GM19397 (cell line): ENCODE measurements at regions not wholly inside any gene's neighbourhood (a gene's known extent, or its start where the extent isn't known, plus 50 kb on each side); places are given as distances from the start of the nearest gene placed in this dataset.
"Not testable (repeated sequence)": the region's sequence is repeated elsewhere in the genome, so short reads cannot be mapped to it uniquely, and the experiment has no call there.

Experiments
- ATAC-seq: cut with Tn5 transposase; IDR thresholded peaks from one replicate; pipeline ENCODE4 v1.9.1; 2021; ENCODE audit warnings: mild to moderate bottlenecking, moderate library complexity; ENCODE audit not compliant: unreplicated experiment

DNA sequence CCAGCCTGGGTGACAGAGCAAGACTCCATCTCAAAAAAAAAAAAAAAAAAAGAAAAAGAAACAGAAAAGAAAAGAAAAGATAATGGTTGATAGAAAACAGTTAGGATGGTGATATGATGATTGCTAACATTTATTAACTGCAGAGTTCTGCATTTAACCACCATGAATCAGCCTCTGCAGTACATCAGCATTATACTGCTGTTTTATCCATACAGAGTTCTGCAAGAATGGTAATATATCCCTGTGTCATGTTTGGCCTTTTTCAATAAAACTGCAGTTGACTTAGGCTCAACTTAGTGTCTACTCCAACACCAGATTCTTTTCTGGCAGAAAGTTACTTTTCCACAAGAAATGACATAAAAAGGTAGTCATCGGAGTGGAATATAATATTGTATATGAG is 62.6 kb downstream of the DUSP6 start:
- no peak for ATAC-seq

DNA sequence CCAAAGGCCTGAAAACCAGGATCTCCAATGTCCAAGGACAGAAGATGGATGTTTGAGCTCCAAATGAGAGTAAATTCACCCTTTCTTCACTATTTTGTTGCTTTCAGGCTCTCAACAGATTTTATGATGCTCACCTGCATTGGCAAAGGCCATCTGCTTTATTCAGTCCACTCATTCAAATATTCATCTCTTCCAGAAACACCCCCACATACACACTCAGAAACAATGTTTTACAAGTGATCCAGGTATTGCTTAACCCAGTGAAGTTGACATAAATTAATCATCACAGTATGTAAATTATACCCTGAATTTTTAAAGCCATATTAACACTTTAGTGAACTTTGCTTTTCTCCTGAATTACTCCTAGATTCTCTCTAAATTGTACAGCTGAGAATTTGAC is 63.3 kb downstream of the DUSP6 start:
- no peak for ATAC-seq

DNA sequence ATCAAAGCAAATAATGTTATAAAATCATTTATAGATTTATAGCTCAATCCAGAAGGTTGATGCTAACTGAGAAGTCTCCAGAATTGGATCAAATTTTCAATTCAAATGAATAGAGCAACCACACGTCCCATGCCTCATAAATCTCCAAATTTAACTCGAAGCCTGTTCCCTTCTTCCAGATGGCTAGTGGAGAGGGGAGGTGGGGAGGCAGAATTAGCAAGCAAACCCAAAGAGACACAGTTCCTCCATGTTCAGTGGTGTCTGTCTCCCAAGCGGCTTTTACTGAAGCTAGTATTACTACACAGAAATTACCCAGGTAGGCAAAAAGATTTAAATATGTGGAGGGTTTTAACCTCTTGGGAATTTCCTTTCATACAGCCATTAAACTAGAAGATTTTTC is 65.8 kb downstream of the DUSP6 start:
- ATAC-seq, result no peak

DNA sequence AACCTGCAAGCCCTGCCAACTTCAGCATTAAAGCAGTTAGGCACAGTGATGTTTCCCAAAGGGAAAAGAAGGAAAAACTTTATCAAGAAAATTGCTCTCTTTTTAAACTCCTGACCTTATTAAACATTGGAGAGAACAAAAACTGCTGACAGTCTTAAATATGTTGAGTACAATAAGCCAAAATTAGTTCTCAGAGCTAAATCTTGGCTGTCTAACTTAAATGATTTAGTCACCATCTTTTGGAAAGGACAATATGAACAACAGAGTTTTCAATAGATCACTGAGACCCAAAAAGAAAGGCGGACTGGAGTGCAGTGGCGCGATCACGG is 70.8 kb downstream of the DUSP6 start:
- no peak for ATAC-seq

DNA sequence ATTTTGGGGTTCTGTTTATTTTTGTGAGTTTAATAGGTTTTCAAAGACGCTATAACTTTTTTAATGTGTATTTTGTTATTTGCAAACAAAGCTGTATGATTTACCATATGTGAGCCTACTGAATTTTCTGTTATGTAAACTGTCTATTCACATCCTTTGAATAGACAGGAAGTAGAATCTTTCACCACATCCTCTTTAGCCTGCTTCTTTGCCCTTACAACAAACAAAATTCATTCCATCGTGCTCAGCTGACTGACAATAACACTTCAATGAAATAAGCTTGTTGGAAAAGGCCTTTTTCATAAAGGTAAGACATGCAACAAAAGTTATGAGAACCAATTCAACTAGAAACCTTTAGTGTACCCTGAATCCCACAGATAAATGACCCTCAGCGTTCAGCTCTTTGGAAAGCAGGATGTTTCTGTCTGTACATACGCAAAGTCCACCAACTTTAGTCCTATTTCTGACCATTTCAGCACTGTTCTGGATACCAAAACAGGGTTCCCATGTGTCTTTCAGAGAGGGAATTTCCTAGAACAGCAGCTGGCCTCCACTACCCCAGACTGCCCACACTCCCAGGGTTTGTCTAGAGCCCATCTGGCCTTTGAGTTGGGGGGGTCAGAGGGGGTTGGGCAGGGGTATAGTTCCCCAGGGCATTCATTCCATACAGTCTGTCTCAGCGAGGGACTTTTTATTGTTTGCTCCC is 71.3 kb downstream of the DUSP6 start:
- no peak for ATAC-seq

DNA sequence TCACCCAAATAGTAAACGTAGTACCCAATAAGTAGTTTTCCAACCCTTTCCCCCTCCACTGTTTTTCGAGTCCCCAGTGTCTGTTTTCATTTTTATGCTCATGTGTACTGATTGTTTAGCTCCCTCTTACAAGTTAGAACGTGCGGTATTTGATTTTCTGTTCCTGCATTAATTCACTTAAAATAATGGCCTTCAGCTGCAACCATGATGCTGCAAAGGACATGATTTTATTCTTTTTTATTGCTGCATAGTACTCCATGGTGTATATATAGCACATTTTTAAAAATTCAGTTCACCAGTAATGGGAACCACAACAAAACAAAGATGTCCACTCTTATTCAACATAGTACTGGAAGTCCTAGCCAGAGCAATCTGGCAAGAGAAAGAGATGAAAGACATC is 72.8 kb downstream of the DUSP6 start:
- ATAC-seq, result no peak

DNA sequence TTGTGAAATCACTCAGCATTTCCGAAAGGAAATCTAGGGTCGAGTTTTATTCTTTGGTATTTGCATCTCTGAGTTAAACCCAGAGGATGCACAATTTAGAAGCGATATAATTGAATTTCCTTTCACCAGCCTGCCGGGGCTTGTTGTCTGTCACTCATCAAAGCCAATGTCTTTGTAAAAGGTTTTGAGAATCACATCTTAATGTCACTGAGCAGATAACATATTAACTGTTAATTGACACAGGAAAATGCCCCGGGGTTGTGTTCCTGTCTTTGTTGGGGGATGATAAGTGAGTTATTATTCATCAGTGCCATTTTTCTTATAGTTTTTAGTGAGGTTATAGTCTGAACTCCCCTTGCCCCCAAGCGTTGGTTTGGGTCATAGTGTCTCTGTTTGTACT is 73.4 kb downstream of the DUSP6 start:
- no peak for ATAC-seq

DNA sequence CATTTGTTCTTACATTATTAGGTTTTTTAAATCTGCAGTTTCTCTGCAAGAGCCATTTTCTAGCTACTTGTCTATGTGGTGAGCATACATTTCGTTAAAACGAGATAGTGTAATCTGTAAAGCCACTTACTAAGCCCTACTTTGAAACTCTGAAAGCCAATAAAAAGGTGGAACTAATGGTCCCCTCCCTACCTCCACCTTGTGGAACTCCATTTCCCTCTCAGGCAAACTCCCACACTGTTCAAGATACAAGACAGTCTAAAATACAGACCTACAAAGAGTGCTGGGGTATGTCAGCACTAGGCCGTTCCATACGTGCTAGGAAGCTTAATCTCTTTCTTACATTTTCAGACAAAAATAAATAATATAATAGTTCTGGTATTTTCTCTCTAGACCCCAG is 74.1 kb downstream of the DUSP6 start:
- no peak for ATAC-seq

DNA sequence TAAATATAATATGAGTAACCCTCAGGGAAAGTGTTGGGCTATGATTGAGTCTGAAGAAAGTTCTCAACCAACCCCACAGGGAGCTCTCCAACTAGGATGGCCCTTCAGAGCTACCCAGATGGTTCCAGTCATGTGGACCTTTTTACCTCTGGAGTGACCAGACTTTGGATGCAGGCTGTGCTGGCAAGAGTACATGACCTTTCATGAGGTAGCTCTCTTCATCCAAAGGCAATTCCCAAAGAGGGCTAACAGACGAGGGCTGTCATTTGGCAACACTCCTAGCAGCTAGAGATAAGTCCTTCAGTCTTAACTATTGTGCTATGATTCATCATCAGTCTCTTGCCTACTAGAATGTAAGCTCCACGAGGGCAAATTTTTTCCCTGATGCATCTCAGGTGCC is 75.4 kb downstream of the DUSP6 start:
- no peak for ATAC-seq

DNA sequence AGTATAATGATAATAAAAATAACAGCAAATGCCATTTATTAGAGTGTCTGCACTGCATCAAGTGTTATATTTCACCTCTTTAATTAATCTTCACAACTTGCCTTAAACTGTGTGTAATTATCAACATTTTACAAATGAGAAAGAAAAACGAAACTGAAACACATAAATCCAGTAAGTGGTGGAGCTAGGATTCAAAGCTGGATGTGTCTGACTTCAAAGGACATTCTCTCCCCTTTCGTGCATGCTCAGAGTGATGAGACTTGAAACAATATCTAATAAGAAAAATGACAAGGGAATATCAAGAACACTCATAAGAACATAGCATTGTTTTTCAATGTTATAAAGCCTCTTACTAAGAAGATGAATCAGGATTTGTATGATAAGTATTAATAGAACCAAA is 78.8 kb downstream of the DUSP6 start:
- ATAC-seq, result no peak

DNA sequence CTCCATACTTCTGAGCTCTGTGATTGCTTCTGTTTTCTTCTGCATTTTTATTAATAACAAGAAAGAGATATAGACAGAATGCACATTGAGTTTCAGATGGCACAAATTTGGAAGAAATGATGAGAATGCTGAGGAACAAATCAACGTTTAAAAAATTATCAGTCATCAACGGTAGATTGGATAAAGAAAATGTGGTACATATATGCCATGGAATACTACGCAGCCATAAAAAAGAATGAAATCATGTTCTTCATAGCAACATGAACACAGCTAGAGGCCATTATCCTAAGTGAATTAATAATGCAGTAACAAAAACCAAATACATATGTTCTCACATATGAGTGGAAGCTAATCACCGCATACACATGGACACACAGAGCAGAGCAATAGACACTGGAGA is 81.8 kb downstream of the DUSP6 start:
- no peak for ATAC-seq

DNA sequence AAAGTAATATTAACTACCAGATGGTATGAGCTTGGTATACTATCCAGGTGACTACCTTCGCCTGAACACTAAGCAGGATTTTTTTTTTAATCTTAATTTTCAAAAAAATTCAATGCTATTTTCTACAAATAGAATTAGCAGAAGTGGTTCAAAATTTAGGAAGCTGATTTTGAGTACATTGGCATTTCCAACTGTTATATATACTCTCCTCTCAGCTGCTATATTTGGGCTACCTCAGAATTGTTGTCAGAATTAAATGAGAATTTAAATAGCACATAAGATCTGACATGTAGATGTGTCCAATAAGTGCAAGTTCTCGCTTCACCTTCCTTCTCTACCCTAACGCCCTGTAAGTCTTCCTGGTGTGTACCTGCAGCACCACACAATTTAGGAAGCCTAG is 83.1 kb downstream of the DUSP6 start:
- ATAC-seq, result no peak

DNA sequence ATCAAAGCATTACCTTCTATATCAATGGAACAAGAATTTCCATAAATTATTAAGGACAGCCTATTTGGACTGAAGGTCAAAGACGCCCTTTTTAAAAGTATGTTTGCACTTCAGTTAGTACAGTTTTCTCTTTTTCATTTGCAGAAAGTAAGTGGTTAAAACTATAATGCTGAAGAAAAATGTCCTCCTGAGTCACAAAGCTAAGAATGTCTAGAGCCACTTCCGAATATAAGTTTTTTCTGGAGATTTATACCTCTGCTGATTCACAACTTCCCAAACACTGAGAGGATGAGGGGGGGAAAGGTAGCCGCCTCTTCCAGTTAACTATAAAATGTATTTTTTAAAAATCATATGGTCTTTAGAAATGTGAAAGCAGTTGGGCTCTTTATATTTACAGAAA is 84.9 kb downstream of the DUSP6 start:
- no peak for ATAC-seq

DNA sequence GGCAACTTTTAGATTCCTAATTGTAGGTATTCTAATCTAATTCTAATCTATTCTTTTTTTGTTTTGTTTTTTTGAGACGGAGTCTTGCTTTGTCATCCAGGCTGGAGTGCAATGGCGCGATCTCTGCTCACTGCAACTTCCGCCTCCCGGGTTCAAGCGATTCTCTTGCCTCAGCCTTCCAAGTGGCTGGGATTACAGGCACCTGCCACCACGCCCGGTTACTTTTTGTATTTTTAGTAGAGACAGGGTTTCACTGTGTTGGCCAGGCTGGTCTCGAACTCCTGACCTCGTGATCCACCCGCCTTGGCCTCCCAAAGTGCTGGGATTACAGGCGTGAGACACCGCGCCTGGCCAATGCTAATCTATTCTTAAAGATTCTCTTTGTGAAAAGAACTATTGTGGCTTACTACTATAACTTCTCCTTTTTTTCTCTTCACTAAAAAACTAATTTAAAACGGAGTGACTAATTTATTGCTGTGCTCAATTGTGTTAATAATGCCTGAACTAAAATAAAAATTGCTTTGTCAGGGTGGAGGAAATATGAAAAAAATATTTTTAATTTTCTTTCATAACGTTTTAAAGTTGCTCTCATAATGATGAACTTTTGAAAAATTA is 85.6 kb downstream of the DUSP6 start:
- not testable (repeated sequence) for ATAC-seq

DNA sequence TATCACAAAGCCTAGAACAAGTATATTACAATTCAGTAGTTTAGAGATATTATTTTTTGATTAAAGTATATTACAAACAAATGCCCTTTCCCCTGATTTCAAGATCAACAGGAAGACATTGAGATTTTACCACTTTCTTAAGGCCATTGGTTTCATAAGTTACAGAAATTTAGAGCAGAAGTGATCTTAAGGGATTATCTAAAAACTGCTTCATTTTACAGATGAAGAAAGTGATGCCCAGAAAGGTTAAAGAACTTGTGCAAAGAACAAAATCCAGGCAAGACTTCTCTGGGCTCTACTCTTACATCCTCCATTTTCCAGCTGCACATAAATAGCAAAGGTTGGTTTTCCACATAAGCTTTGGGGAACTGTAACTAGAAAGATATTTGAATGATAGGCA is 87.5 kb downstream of the DUSP6 start:
- no peak for ATAC-seq

DNA sequence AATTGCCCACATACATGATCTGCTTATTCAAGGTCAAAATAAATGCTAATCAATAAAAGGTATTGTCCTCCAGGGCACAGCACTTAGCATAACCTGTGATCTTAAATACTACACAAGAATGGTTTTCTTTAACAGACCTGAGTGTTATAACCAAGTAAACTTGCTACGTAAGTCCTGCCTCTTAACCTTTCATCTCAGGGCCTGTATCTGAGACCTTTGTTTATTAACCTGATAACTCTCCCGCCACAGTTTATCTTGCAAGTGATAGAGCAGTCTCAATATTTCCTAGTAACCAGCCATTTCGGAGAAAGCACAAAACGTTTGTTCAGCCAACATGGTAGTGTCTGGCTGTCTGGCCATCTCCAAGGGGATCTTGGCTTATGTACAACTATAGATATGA is 88.4 kb downstream of the DUSP6 start:
- ATAC-seq, result no peak

DNA sequence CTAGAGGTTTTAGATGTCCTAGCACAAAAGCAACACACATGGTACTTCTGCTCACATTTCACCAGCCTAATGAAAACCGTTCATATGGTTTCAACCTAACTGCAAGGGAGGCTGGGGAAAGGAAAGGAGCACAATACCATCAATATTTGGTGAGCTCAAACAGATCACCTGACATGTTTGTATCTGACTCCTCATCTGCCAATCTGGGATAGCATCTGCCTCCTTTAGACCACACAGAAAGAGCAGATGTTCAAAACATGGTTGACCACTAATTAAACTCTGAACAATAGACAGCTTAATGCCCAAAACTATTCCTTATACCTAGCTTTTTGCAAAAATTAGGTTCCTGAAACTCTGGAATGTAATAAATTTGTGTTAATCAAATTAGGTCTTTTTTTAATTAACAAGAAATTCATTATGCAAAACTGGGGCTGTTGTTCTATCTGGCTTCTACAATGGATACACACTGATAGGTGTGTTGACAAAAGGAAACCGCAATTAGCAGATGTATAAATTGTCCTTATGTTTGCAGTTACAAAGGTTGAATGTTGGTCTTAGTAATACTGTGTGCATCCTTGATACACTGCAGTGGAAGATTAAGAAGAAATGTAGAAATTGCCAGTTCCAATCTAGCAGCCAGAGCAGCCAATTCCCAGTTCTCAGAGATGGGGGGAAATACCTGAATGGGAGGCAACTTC is 89.3 kb downstream of the DUSP6 start:
- ATAC-seq, result no peak

DNA sequence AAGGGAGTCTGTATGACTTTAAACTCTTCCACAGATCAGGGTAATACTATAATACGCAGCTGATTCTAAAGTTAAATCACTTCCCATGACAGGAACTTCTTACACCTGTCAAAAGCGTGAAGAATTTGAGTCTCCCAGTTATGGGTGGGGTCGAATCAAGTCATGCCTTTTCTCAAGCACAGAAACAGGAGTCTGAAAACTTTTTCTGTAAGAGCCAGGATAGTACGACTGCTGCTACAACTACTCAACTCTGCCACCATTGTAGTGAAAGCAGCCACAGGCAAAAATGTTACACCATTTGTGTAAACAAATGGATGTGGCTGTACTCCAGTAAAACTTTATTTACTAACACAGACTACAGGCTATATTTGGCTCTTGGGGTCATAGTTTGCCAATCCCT is 90.3 kb downstream of the DUSP6 start:
- ATAC-seq, result no peak

DNA sequence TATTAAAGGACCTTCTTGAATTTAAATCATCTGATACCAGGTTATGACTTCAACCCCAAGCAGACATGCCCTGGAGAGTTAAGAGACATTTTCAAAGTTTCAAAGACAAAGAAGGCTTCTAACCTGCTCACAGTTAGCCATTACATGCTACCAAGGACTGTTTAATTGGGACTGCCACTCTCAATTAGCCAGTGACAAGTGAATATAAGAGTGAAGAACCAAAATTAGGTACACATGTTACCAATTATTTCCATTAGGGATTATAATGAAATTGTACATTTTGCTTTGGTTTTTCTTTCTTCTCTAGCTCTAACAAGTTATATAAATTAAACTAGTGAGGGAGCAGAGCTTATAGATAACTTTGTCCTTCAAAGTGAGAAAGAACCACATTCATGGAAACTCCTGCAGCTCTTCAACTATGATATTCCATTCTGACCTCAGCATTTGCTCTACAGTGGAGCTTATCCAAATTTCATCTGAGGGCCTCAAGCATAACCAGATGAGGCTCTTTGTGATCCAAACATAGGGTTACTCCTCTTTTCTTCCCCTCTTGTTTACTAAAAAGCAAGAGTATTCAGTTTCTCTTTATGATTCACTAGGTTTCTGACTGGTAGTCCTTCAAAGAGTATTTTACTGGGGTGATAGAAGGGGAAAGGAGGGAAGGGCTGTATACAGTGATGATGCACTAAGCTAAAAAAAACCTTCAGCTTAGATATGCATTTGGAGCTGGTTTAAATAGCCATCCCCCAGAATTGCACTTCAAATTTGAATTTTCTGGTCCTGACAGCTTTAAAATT is 91.3 kb downstream of the DUSP6 start:
- ATAC-seq, result no peak

DNA sequence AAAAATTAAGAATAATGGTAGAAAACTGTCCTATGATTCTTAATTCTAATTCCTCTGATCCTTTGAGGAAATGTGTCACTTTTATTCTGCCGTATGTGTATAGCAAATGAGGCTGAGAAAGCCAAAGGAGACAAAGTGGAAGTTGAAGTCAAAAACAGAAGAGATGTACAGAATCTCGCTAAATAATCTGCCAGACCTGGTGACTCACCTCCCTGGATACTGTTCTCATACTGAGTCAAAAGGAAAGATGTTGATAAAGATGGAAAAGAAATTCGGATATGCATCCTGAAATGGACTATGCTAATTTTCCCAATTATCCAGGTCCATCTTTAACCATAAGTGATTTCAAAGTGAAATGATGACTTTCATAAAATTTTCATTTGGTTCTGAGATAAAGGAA is 92.5 kb downstream of the DUSP6 start:
- no peak for ATAC-seq

DNA sequence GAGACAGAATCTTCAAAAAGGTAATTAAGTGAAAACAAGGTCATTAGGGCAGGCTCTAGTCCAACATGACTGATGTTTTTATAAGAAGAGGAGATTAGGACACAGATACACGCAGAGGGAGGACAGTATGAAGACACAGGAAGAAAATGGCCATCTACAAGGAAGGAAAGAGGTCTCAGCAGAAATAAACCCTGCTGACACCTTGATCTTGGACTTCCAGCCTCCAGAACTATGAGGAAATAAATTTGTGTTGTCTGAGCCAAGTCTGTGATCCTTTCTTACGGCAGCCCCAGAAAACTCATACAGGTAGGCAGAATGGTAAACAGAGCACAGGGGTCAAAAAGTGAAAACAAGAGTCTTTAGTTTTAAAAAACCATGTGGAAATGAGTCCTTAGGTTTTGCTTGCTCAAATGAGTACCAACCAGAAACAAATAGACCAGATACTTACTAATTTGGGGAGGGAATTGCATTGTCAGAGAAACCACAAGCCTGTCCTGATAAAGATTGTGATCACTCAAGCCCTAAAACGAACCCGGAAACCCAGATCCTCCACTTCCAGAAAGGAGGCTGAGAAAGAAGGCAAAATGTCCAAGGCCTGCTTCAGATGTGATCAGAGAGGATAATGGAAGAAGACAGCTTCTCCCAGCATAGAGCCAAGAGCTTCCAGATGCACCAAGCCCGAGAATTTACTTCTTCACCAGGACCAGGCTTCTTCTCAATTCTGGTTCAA is 93.9 kb downstream of the DUSP6 start:
- ATAC-seq, result no peak
